Naive thymus-derived CD8-positive, alpha-beta T cell (primary cell): ENCODE measurements at regions not wholly inside any gene's neighbourhood (a gene's known extent, or its start where the extent isn't known, plus 50 kb on each side); places are given as distances from the start of the nearest gene placed in this dataset.

Source experiments
- ATAC-seq, 2 donors: fragments of 150-1000 bp; cut with Tn5 transposase in 1 of 2; sonication (Bioruptor Pico), chemical (Tn5 transposase) in 1 of 2; 1 replicate in 1 of 2; 2 replicates in 1 of 2; pipeline ENCODE4 v1.10.0; 2021; ENCODE audit warnings: mild to moderate bottlenecking in 2 of 2, moderate library complexity in 2 of 2
- POLR2A ChIA-PET: fragments of 350-600 bp; sonication (Branson Sonifier 250); formaldehyde crosslinking; loops from one replicate; lab custom pipeline; 2021; ENCODE audit warnings: antibody characterized with exemption; lab: Charles Lee
- DNase-seq, 10 donors: peaks; one replicate each; pipeline versions ENCODE4 v3.0.0 to v3.0.0-alpha.2; 2020 to 2022
- H3K27ac Mint-ChIP-seq, 10 donors: one replicate each; pipeline ENCODE4 v1.8.0; 2020 to 2022; ENCODE audit warnings: mild to moderate bottlenecking in 10 of 10, mixed read lengths in 10 of 10, moderate library complexity in 4 of 10, inconsistent platforms in 1 of 10
- H3K27me3 Mint-ChIP-seq, 5 donors: one replicate each; pipeline ENCODE4 v1.8.0; 2021 to 2022; ENCODE audit warnings: mixed read lengths in 5 of 5
- H3K36me3 Mint-ChIP-seq, 3 donors: one replicate each; pipeline ENCODE4 v1.8.0; 2020 to 2022; ENCODE audit warnings: mixed read lengths in 3 of 3, mild to moderate bottlenecking in 2 of 3, inconsistent platforms in 1 of 3
- H3K4me1 Mint-ChIP-seq, 4 donors: one replicate each; pipeline ENCODE4 v1.8.0; 2021 to 2022; ENCODE audit warnings: mixed read lengths in 4 of 4
- H3K4me3 Mint-ChIP-seq, 10 donors: one replicate each; pipeline ENCODE4 v1.8.0; 2020 to 2022; ENCODE audit warnings: mild to moderate bottlenecking in 10 of 10, mixed read lengths in 10 of 10, moderate library complexity in 6 of 10, inconsistent platforms in 1 of 10
- H3K9me3 Mint-ChIP-seq, 9 donors: one replicate each; pipeline ENCODE4 v1.8.0; 2020 to 2022; ENCODE audit warnings: mixed read lengths in 9 of 9, mild to moderate bottlenecking in 3 of 9, inconsistent platforms in 1 of 9, moderate library complexity in 1 of 9

DNA sequence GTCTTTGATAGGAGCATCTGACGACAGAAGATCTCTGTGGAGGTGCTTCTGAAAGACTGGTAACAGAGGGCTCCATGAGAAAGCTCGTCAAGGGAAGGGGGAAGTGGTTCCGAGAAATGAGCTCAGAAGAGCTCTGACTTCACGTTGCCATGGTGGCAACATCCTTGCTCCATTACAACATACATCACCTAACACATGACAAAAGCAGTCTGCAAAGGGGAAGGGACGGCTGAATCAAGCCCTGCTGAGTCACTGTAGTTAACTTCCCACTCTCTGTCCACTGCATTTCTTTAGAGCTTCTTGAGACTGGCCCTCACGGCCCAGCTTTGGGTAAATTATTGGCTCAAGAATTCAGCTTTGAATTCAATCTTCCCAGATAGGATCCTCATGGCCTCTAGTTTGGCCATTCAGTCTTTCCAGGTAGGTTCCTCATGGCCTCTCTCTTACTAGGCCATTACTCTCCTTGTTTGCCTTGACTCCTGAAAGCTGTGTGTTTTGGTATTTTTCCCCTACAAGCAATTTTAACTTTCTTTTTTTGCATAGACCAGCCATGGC, 88.0 kb upstream of the ZNF648 start:
- Mint-ChIP-seq H3K36me3 (peaks cover 0 to 1% (median 0%) of the 10 kb centered on the region in 3 donors), H3K27ac (peak overlapping the region in 3 of 10 donors; percentile 4 to 25 (median 24))

DNA sequence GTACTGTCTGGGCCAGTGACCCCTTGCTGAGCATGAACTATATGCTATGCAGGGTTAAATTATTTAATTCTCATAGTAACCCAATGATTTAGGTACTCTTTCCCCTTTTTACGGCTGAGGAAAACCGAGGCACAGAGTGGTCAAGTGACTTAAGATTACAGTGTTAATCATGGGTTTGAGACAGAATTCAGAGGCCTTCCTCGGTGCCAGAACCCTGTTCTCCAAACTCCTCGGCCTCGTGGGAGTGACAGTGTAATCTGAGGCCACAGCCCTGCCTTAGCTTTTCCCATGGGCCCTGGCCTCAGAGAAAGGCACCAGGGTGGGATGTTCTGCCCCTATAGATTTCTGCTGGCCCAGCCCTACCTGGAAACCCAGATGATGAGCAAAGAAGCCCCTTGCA, 86.4 kb upstream of the ZNF648 start:
- Mint-ChIP-seq H3K4me3 (no peak overlapping the region), H3K4me1 (peaks cover 5 to 22% (median 8%) of the 10 kb centered on the region in 4 donors), H3K36me3 (no peaks in the 10 kb centered on the region), H3K27ac (no peak overlapping the region), H3K9me3 (no peaks in the 10 kb centered on the region), H3K27me3 (peaks cover 0 to 7% (median 3%) of the 10 kb centered on the region in 5 donors)
- DNase-seq (no peak), ATAC-seq (no peak)
- POLR2A ChIA-PET = no interaction called here

More for the DNA sequence above, 88.0 kb upstream of the ZNF648 start:
- peak in 1 of 2 donors; percentile 30 for ATAC-seq
- Mint-ChIP-seq H3K9me3 (no peaks in the 10 kb centered on the region), H3K4me3 (no peak overlapping the region), H3K4me1 (peaks cover 0 to 15% (median 4%) of the 10 kb centered on the region in 4 donors), H3K27me3 (peaks cover 0 to 3% (median 0%) of the 10 kb centered on the region in 5 donors)
- POLR2A ChIA-PET = no interaction called here
- DNase-seq = peak in 1 of 10 donors; percentile 5

DNA sequence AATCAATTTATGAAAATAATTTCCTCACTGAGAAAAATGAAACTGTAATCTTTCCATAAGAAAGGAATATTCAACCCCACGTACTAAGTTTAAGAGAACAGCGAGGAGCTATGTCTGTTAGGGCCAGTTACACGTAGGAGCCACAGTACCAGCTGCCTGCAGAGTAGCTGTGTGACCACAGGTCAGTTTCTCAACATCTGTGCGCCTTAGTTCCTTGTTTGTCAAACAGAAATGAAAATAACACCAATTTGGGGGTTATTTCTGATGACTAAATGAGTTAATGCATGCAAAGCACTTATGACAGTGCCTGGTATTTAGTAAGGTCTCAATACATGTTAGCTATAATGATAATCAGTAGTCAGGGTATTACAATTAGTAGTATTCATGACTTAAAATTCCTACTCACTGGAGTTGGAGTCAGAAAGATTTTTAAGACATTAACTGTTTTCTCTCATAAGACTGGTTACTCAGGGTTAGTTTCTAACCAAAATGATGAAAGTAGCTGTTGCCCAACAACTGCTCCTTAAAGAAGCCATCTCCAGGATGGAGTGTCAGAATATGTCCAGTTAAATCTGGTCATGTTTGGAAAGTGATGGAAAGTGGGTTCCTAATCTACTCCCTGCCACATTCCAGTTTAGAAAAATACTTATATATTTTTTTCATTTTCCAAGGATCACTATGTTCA, 85.8 kb upstream of the ZNF648 start:
- Mint-ChIP-seq H3K4me3 (no peak overlapping the region), H3K27ac (no peak overlapping the region), H3K4me1 (peaks cover 7 to 22% (median 8%) of the 10 kb centered on the region in 4 donors), H3K9me3 (no peaks in the 10 kb centered on the region), H3K36me3 (no peaks in the 10 kb centered on the region), H3K27me3 (peaks cover 0 to 14% (median 9%) of the 10 kb centered on the region in 5 donors)
- POLR2A ChIA-PET = no interaction called here
- DNase-seq (no peak), ATAC-seq (no peak)

DNA sequence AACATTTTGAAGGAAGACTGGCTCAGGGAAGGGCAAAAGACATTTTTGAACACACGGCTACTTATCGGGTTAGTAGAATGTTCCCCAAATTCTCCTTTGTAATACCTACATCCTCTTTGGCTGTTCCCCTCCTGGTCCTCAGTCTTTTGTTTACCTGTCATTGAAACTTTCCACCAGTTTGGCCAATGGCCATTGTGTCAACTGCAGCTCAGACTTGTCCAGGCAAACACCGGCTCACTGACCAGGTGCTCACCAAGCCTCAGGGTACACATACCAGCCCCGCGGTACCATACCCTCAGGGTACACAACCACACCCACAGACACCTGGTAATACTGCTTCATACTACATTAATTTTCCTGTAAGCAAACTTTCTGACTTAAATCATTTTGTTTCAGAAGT, 84.8 kb upstream of the ZNF648 start:
- no peaks in the 10 kb centered on the region for H3K36me3 Mint-ChIP-seq
- DNase-seq (no peak), ATAC-seq (no peak)
- H3K4me1 Mint-ChIP-seq = peaks cover 7 to 22% (median 8%) of the 10 kb centered on the region in 4 donors
- H3K27me3 Mint-ChIP-seq = peaks cover 0 to 19% (median 9%) of the 10 kb centered on the region in 5 donors
- no peak overlapping the region for H3K4me3 Mint-ChIP-seq
- POLR2A ChIA-PET = interaction anchor here (0.9 kb wide), 1 partner anchor 61 kb away, joined by 3 read pairs; no protein-coding TSS in a partner anchor
- H3K27ac Mint-ChIP-seq = peak overlapping the region in 1 of 10 donors; percentile 23
- H3K9me3 Mint-ChIP-seq = no peaks in the 10 kb centered on the region

DNA sequence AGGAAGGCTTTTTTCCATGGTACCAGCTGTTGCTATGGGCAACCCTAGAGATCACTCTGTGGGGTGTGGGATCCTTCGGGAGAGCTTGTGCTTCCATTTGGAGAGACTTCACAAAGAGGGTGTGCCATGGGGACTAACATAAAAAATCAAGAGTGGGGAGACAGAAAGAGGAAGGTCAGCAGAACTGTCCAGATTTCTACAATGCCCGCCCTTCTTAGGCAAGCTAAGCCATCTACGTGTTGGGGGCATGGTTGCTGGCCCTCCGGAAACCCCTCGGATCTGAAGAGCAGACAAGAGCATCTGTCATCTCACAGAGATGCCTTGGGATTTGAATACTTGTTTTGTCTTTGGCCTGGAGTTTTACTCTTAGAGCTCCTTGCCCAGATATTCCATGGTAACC, 83.9 kb upstream of the ZNF648 start:
- Mint-ChIP-seq H3K4me3 (no peak overlapping the region), H3K27ac (no peak overlapping the region), H3K36me3 (no peaks in the 10 kb centered on the region), H3K27me3 (peaks cover 0 to 19% (median 9%) of the 10 kb centered on the region in 5 donors), H3K9me3 (no peaks in the 10 kb centered on the region), H3K4me1 (peaks cover 7 to 22% (median 8%) of the 10 kb centered on the region in 4 donors)
- POLR2A ChIA-PET = interaction anchor here (0.9 kb wide), 1 partner anchor 60 kb away, joined by 3 read pairs; no protein-coding TSS in a partner anchor
- ATAC-seq (no peak), DNase-seq (no peak)

DNA sequence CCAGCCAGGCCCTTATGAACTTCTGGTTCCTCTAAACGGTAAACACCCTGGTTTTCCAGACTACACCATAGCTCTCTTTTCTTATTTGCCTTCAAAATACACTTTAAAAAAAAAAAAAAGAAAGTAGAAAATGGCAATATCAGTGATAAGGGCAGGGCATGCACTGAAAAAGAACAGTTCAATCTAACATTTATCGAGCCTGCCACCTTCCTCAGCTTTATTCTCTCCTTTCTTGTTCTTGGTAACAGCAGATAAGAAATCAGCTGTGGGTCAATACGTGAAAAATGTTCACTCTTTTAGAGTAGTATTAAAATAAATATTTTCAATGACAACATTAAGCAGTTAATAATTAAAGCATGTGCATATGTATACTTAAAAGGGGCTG, 83.1 kb upstream of the ZNF648 start:
- H3K9me3 Mint-ChIP-seq = no peaks in the 10 kb centered on the region
- no peak overlapping the region for H3K27ac Mint-ChIP-seq
- no peak overlapping the region for H3K4me3 Mint-ChIP-seq
- H3K36me3 Mint-ChIP-seq = no peaks in the 10 kb centered on the region
- H3K4me1 Mint-ChIP-seq = peaks cover 7 to 21% (median 8%) of the 10 kb centered on the region in 4 donors
- POLR2A ChIA-PET = no interaction called here
- peaks cover 0 to 20% (median 9%) of the 10 kb centered on the region in 5 donors for H3K27me3 Mint-ChIP-seq
- ATAC-seq = no peak
- DNase-seq = no peak

DNA sequence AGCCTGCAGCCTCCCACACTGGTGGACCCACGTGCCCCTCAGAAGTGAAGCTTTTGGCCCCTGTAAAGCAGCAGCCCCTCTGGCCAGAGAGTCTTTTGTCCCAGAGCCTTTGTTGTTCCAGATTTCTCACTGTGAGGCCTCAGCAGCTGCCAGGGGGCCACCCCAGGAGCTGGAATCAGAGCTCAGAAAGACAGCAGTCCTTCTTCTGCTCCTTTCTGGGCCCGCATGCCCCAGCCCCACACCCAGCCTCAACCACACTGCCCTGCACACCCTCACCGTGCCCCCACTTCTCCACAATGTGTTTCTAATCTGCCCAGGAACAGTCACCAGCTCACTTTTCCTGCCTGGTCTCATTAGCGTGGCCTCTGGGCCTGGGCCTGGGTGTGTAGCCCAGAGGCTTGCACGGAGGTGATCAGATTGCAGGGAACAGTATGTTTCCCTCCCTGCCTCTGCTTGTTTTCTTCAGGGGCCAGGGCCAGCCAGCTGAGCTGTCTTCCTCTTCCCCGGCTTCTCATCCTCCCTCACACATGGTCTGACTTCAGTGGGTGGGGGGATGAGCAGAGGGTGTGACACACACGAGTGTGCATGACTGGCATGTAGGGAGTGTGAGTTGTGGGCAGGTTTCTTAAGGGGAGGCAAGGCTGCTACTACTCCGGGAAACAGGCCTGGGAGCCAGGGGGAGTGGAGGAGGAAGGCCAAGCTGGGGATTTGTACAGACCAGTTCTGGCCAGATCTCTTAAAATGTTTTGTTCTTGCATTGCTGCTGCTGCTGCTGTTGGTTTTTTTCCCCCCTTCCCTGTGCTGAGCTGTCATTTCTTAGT, 82.5 kb upstream of the ZNF648 start:
- DNase-seq (no peak), ATAC-seq (no peak)
- H3K4me1 Mint-ChIP-seq = peaks cover 4 to 15% (median 7%) of the 10 kb centered on the region in 4 donors
- H3K4me3 Mint-ChIP-seq = no peak overlapping the region
- H3K9me3 Mint-ChIP-seq = no peaks in the 10 kb centered on the region
- H3K36me3 Mint-ChIP-seq = no peaks in the 10 kb centered on the region
- no peak overlapping the region for H3K27ac Mint-ChIP-seq
- POLR2A ChIA-PET = no interaction called here
- H3K27me3 Mint-ChIP-seq = peaks cover 0 to 20% (median 9%) of the 10 kb centered on the region in 5 donors

DNA sequence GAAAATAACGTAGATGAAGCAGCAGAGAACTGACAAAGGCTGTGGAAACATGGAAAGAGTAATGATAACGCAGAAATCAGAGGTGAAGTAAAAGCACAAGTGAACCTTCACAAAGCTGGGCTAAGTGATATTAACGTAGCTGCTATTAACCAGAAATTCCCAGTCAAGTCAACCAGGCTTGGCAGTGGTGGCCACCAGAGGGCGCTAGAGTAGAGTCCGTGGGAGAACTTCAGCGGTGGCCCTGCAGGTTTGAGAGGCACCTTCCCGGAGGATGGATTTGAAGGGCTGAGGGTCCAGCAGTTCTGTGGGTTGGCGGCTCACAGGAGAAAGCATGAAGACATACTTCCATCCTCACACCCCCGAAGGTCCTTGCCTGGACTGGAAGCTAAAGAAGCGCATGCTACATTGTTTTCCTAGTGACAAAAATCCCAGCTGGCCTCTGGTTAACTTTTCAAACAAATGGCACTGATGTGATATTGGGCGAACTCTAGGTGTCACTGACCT, 81.7 kb upstream of the ZNF648 start:
- peak; percentile 70 to 73 for ATAC-seq
- peaks cover 4 to 11% (median 5%) of the 10 kb centered on the region in 4 donors for H3K4me1 Mint-ChIP-seq
- POLR2A ChIA-PET = no interaction called here
- no peaks in the 10 kb centered on the region for H3K9me3 Mint-ChIP-seq
- H3K36me3 Mint-ChIP-seq = no peaks in the 10 kb centered on the region
- H3K27me3 Mint-ChIP-seq = peaks cover 0 to 20% (median 9%) of the 10 kb centered on the region in 5 donors
- peak overlapping the region in 2 of 10 donors; percentile 38 to 75 for H3K27ac Mint-ChIP-seq
- no peak overlapping the region for H3K4me3 Mint-ChIP-seq
- DNase-seq = peak; percentile 64 to 89 (median 80)

DNA sequence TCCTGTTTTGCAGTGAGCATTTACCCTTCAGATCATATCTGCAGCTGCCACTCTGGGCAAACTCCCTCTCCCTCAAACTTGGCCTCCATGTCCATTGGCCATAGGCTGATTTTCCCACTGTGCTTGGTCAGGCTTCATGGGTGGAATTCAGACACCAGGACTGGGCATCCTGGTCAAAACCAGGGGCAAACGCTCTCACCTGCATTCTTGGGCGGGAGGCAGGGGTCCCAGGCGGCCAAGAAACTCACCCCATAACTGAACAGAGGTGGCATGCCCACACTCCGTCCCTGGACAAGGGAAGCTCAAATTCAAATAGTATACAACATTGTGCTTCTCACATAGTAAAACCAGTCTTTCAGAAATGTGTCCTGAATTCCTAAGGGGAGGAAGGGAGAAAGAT, 81.1 kb upstream of the ZNF648 start:
- Mint-ChIP-seq H3K9me3 (no peaks in the 10 kb centered on the region), H3K36me3 (no peaks in the 10 kb centered on the region), H3K27ac (peak overlapping the region in 2 of 10 donors; percentile 38 to 75), H3K4me3 (no peak overlapping the region), H3K4me1 (peaks cover 4 to 11% (median 5%) of the 10 kb centered on the region in 4 donors), H3K27me3 (peaks cover 0 to 20% (median 9%) of the 10 kb centered on the region in 5 donors)
- no peak for ATAC-seq
- DNase-seq = no peak
- POLR2A ChIA-PET = no interaction called here

DNA sequence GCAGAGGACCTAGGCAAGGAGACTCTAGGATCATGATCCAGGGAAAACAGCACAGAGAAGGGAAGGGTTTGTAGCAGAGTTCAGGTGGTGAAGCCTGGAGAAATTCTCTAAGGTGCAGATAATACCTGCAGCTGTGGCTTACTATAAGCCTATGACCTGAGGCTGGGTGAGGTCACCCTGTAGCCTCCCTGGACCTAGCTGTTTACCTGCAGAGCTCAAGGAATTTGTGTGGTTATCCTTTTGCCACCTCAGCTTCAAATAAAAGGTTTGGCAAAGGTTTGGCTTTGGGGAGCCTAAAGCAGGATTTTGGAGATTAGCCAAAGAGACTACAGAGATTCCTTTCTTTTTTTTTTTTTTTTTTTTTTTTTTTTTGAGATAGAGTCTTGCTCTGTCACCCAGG, 79.5 kb upstream of the ZNF648 start:
- peaks cover 4 to 12% (median 8%) of the 10 kb centered on the region in 4 donors for H3K4me1 Mint-ChIP-seq
- no peak overlapping the region for H3K4me3 Mint-ChIP-seq
- DNase-seq = no peak
- H3K27me3 Mint-ChIP-seq = peaks cover 0 to 19% (median 9%) of the 10 kb centered on the region in 5 donors
- no peak overlapping the region for H3K27ac Mint-ChIP-seq
- H3K9me3 Mint-ChIP-seq = no peaks in the 10 kb centered on the region
- no peak for ATAC-seq
- no peaks in the 10 kb centered on the region for H3K36me3 Mint-ChIP-seq
- POLR2A ChIA-PET = no interaction called here

DNA sequence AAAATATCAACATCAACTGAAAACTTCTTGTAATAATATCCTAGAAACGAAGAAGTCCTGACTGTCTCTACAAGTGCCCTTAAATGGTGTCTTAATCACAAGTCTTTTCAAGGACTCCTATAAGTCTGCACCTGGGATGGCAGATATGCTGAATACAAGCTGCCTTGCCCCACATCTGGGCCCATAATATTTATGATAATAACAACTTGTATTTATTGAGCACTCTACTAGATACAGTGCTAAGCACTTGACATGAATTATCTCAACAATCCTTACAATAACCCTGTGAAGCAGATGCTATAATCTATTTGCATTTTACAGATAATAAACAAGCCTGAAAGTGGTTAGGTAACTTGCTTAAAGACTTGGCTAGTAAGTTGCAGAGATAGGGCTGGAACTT, 78.0 kb upstream of the ZNF648 start:
- ATAC-seq = no peak
- H3K4me3 Mint-ChIP-seq = no peak overlapping the region

DNA sequence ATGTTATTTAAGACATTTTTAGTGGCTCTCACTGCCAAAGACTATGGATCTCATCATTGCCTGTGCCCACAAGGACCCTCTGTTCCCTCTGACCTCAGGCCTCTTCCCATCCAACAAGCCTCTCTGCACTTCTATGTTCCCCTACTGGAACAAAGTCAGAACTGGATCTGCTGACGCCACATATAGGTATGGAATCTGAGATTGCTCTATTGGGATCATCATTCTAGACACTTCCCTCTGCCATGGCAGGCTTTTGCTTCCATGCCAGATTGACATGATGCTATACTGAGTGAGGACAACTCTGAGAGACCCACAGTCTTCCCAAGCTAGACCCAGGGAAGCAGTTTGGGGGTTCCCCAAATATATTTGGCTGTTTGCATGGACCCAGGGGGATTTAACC, 76.0 kb upstream of the ZNF648 start:
- Mint-ChIP-seq H3K4me1 (peaks cover 3 to 13% (median 7%) of the 10 kb centered on the region in 4 donors), H3K27ac (no peak overlapping the region), H3K9me3 (peaks cover 0 to 26% (median 13%) of the 10 kb centered on the region in 9 donors), H3K27me3 (peaks cover 0 to 11% (median 7%) of the 10 kb centered on the region in 5 donors), H3K36me3 (peaks cover 0 to 14% (median 3%) of the 10 kb centered on the region in 3 donors), H3K4me3 (no peak overlapping the region)
- POLR2A ChIA-PET = no interaction called here
- DNase-seq = no peak
- no peak for ATAC-seq

More for the DNA sequence above, 78.0 kb upstream of the ZNF648 start:
- POLR2A ChIA-PET = no interaction called here
- Mint-ChIP-seq H3K9me3 (peaks cover 0 to 14% (median 3%) of the 10 kb centered on the region in 9 donors), H3K36me3 (peaks cover 0 to 4% (median 0%) of the 10 kb centered on the region in 3 donors), H3K27ac (no peak overlapping the region), H3K4me1 (peaks cover 7 to 16% (median 14%) of the 10 kb centered on the region in 4 donors), H3K27me3 (peaks cover 0 to 19% (median 9%) of the 10 kb centered on the region in 5 donors)
- no peak for DNase-seq
